Sigmoid colon (tissue), 6 donors: ENCODE measurements at regions not wholly inside any gene's neighbourhood (a gene's known extent, or its start where the extent isn't known, plus 50 kb on each side); places are given as distances from the start of the nearest gene placed in this dataset.

Experiments used
- DNase-seq: peaks from one replicate; pipeline ENCODE4 v3.0.0-alpha.2; 2019
- H3K27ac ChIP-seq, 4 donors: fragments of 200-600 bp; sonication (generic); one replicate each; pipeline ENCODE4 v1.5.1; 2016 to 2019; ENCODE audit warnings: mild to moderate bottlenecking in 1 of 4
- H3K27me3 ChIP-seq, 3 donors: fragments of 200-600 bp; sonication (generic); one replicate each; pipeline ENCODE4 v1.5.1; 2019; ENCODE audit warnings: mild to moderate bottlenecking in 1 of 3
- H3K36me3 ChIP-seq, 4 donors: fragments of 200-600 bp; sonication (generic); one replicate each; pipeline ENCODE4 v1.5.1; 2016 to 2019
- H3K4me1 ChIP-seq, 4 donors: fragments of 200-600 bp; sonication (generic); one replicate each; pipeline ENCODE4 v1.5.1; 2017 to 2019
- H3K4me3 ChIP-seq, 4 donors: fragments of 200-600 bp; sonication (generic); one replicate each; pipeline ENCODE4 v1.5.1; 2017 to 2019; ENCODE audit warnings: mild to moderate bottlenecking in 2 of 4, moderate library complexity in 1 of 4
- H3K9me3 ChIP-seq, 4 donors: fragments of 200-600 bp in 3 of 4; sonication (generic) in 3 of 4; one replicate each; pipeline versions ENCODE4 v1.5.1 to v1.6.1; 2013 to 2019
- CTCF ChIP-seq, 4 experiments: fragments of 450-650 bp in 3 of 4; fragments of 200-600 bp in 1 of 4; IDR thresholded peaks; one replicate each; pipeline ENCODE4 v1.5.1; 2016 to 2019; ENCODE audit warnings: antibody characterized with exemption in 4 of 4, mild to moderate bottlenecking in 3 of 4, moderate library complexity in 2 of 4
- EP300 ChIP-seq, 4 donors: sonication (generic); formaldehyde crosslinking; IDR thresholded peaks; one replicate each; pipeline ENCODE4 v1.6.1; 2017; ENCODE audit warnings: antibody characterized with exemption in 4 of 4
- POLR2A ChIP-seq, 2 donors: fragments of 450-650 bp; IDR thresholded peaks; one replicate each; pipeline ENCODE4 v1.6.1; 2016; ENCODE audit warnings: antibody characterized with exemption in 2 of 2, mild to moderate bottlenecking in 2 of 2, moderate library complexity in 2 of 2
- POLR2AphosphoS5 ChIP-seq, 4 donors: sonication (generic); formaldehyde crosslinking; IDR thresholded peaks; one replicate each; pipeline ENCODE4 v1.6.1; 2017; ENCODE audit warnings: antibody characterized with exemption in 4 of 4
- WGBS, 2 donors: extraction: QIAGEN DNeasy Blood & Tissue Kit; methylation state at CpG; one replicate each; pipeline ENCODE4 v1.1.7; 2013; 5-methylcytosine and 5-hydroxymethylcytosine counted together
- intact Hi-C: fragments of 100-400 bp; cut with DNase I; formaldehyde crosslinking; loops from one replicate; pipeline ENCODE4 v1.15.1; 2023
- donor health status: healthy with polysubstance abuse.
- donor health status: healthy.

GRCh38 chr3:140843656-140844055 is 98.0 kb upstream of the SLC25A36 start:
- H3K4me3 ChIP-seq, result no peak overlapping the region
- H3K27me3 ChIP-seq, result no peaks in the 10 kb centered on the region
- no peak for DNase-seq
- H3K27ac ChIP-seq, result no peak overlapping the region
- no peaks in the 10 kb centered on the region for H3K36me3 ChIP-seq
- WGBS, 2 donors, result 38 to 56% methylated on average over 3 of the region's 3 CpGs
- intact Hi-C loops, result no loop called here
- no peaks in the 10 kb centered on the region for H3K4me1 ChIP-seq
- no peaks in the 10 kb centered on the region for H3K9me3 ChIP-seq
- TF ChIP-seq POLR2AphosphoS5 (IDR thresholded peaks at IDR 0.05), result no peak
- TF ChIP-seq EP300 (IDR thresholded peaks at IDR 0.05), result no peak
- no peak for TF ChIP-seq CTCF (IDR thresholded peaks at IDR 0.05)
- no peak for TF ChIP-seq POLR2A (IDR thresholded peaks at IDR 0.05)

- no peak overlapping the region for H3K4me3 ChIP-seq
- H3K27ac ChIP-seq, result no peak overlapping the region
- no peak for DNase-seq
- no peak for TF ChIP-seq CTCF (IDR thresholded peaks at IDR 0.05)
- no peak for TF ChIP-seq POLR2AphosphoS5 (IDR thresholded peaks at IDR 0.05)
- no peak for TF ChIP-seq EP300 (IDR thresholded peaks at IDR 0.05)
- no peak for TF ChIP-seq POLR2A (IDR thresholded peaks at IDR 0.05)
- H3K36me3 ChIP-seq, result no peaks in the 10 kb centered on the region
- no peaks in the 10 kb centered on the region for H3K4me1 ChIP-seq
- WGBS, 2 donors, result 86% methylated on average over 1 of the region's 1 CpG
- H3K27me3 ChIP-seq, result no peaks in the 10 kb centered on the region
- intact Hi-C loops, result no loop called here
- no peaks in the 10 kb centered on the region for H3K9me3 ChIP-seq
Observed at GRCh38 chr3:140844072-140844471, 97.6 kb upstream of the SLC25A36 start.

GRCh38 chr3:140845882-140846281 is 95.8 kb upstream of the SLC25A36 start:
- no peaks in the 10 kb centered on the region for H3K27me3 ChIP-seq
- no peak overlapping the region for H3K27ac ChIP-seq
- no peaks in the 10 kb centered on the region for H3K36me3 ChIP-seq
- WGBS, 2 donors, result 64 to 85% methylated on average over 2 of the region's 2 CpGs
- TF ChIP-seq POLR2A (IDR thresholded peaks at IDR 0.05) (no peak), CTCF (IDR thresholded peaks at IDR 0.05) (no peak)
- no peaks in the 10 kb centered on the region for H3K9me3 ChIP-seq
- H3K4me3 ChIP-seq, result no peak overlapping the region
- no peak for DNase-seq
- H3K4me1 ChIP-seq, result no peaks in the 10 kb centered on the region
- intact Hi-C loops, result no loop called here

GRCh38 chr3:140848666-140849065 is 93.0 kb upstream of the SLC25A36 start:
- H3K27ac ChIP-seq, result no peak overlapping the region
- H3K4me1 ChIP-seq, result no peaks in the 10 kb centered on the region
- no peaks in the 10 kb centered on the region for H3K9me3 ChIP-seq
- no peak for DNase-seq
- no peaks in the 10 kb centered on the region for H3K36me3 ChIP-seq
- intact Hi-C loops, result no loop called here
- H3K27me3 ChIP-seq, result no peaks in the 10 kb centered on the region
- no peak for TF ChIP-seq EP300 (IDR thresholded peaks at IDR 0.05)
- no peak for TF ChIP-seq POLR2A (IDR thresholded peaks at IDR 0.05)
- 52 to 81% methylated on average over 1 of the region's 1 CpG for WGBS, 2 donors
- no peak overlapping the region for H3K4me3 ChIP-seq

GRCh38 chr3:140850210-140850955 is 91.3 kb upstream of the SLC25A36 start:
- 43 to 52% methylated on average over 4 of the region's 4 CpGs for WGBS, 2 donors
- Histone ChIP-seq H3K36me3 (no peaks in the 10 kb centered on the region), H3K27me3 (no peaks in the 10 kb centered on the region), H3K4me3 (no peak overlapping the region), H3K9me3 (no peaks in the 10 kb centered on the region), H3K27ac (no peak overlapping the region), H3K4me1 (no peaks in the 10 kb centered on the region)
- no peak for DNase-seq
- intact Hi-C loops, result no loop called here
- TF ChIP-seq CTCF (IDR thresholded peaks at IDR 0.05) (no peak), POLR2AphosphoS5 (IDR thresholded peaks at IDR 0.05) (no peak), POLR2A (IDR thresholded peaks at IDR 0.05) (no peak), EP300 (IDR thresholded peaks at IDR 0.05) (no peak)
